CD4-positive, alpha-beta T cell treated with Interferon alpha-2 for 1 hour (primary cell): ENCODE measurements at regions not wholly inside any gene's neighbourhood (a gene's known extent, or its start where the extent isn't known, plus 50 kb on each side); places are given as distances from the start of the nearest gene placed in this dataset.
"Not testable (repeated sequence)": the region's sequence is repeated elsewhere in the genome, so short reads cannot be mapped to it uniquely, and the experiment has no call there.

Experiments used
- DNase-seq, 2 donors: peaks; one replicate each; pipeline ENCODE4 v3.0.0-alpha.2; 2020 to 2022

DNA sequence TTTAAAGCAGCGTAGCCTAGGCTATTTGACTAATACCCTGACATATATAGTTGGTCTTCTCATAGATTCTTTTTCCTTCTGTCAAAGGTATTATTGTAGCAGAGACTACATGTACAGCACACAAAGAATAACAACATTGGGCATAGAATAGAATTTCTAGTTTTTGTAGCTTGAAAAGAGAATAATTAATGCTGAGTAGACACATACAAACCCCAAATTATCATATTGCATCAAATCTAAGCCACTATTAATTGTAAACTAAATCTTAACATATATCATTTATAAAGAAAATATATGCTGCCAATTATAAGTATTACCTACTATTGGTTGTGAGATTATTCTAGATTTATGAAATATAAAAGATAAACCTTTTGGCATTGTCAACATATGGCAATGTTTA is 574.5 kb downstream of the SLCO4C1 start:
- no peak for DNase-seq

DNA sequence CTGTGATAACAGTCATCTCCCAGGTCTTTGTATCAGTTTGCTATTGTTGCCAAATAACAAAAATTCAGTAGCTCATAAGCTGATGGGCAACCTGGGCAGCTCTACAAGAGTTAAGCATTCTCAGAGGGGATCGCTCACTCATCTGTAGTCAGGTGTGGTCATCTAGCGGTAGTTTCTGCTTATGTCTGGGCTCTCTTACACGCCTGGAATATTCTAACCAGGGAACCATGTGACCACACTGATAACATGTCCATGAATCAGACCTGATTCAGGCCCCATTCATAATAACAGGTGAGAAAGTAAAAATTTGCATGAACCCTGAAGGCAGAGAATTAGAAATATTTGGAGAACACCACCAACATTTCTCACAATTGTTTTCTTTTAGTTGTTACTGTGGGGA is 576.1 kb downstream of the SLCO4C1 start:
- no peak for DNase-seq

DNA sequence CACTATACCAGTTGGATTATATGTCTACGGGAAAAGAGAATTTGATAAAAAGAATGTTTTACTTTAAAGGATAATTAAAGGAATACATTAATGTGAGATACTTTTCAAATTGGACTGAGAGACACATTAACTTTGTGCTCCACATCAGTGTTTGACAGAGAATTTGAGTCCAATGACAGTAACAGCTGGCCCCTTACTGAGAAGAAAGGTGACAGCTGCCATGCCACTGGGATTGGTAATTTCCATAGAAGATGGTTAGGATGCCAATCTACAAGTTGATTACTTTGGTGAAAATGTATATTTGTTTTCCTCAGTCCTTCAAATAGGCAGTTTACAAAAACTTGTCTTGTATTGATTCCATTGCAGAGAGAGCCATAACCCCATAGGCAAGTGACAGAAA is 578.4 kb downstream of the SLCO4C1 start:
- DNase-seq, result no peak

DNA sequence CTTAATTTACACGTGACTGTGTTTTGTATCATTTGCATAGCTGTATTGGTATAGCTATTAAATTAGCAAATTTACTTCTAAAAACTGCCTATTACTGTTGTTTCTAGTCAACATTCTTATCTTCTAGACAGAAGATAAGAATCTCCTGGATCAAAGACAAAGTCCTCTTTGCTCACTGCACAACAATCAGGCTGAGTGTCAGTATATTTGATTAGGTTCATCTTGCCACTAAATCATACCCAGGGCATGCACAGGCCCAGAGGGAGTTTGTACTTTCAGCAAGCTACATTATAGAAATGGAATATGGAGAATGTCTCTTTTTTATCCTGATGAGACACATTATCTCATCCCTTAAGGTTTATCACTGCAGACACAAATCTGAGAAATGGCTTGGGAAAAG is 579.1 kb downstream of the SLCO4C1 start:
- DNase-seq, result no peak

DNA sequence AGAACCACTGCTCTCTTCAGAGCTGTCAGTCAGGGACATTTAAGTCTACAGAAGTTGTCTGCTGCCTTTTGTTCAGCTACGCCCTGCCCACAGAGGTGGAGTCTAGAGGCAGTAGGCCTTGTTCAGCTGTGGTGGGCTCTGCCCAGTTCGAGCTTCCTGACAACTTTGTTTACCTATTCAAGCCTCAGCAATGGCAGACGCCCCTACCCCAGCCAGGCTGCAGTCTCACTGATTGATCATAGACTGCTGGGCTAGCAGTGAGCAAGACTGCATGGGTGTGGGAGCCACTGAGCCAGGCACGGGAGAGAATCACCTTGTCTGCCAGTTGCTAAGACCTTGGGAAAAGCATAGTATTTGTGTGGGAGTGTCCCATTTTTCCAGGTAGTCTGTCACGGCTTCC is 580.3 kb downstream of the SLCO4C1 start:
- DNase-seq, result not testable (repeated sequence)

DNA sequence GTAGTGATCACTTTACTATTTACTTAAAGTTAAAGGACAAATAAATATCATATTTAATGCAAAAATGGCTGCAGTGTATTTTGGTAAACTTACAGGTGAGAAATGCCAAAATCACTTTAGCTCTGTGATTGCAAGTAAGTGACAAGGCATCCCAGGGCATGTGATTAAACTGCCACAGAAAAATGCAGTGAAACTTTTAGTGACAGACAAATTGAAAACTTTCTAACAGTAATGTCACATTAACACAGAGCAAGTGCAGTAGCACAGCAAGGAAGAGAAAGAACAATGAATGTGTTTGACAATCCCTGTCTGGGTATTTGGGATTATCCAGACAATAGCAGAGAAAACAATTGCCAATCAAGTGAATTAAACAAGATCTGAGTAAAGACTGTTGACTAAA is 606.8 kb downstream of the SLCO4C1 start:
- no peak for DNase-seq

DNA sequence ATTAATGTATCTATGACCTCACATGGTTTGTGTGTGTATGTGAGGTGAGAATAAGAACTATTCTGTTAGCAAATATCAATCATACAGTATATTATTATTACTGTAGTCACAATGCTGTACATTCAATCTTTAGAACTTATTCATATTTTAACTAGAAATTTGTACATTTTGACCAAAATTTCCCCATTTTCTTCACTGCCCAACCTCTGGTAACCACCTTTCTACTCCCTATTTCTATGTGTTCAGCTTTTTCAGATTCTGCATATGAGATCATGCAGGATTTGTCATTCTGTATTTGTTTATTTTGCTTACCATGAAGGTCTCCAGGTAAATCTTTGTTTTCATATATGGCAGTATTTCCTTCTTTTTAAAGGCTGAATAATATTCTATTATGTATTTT is 607.9 kb downstream of the SLCO4C1 start:
- DNase-seq, result no peak

DNA sequence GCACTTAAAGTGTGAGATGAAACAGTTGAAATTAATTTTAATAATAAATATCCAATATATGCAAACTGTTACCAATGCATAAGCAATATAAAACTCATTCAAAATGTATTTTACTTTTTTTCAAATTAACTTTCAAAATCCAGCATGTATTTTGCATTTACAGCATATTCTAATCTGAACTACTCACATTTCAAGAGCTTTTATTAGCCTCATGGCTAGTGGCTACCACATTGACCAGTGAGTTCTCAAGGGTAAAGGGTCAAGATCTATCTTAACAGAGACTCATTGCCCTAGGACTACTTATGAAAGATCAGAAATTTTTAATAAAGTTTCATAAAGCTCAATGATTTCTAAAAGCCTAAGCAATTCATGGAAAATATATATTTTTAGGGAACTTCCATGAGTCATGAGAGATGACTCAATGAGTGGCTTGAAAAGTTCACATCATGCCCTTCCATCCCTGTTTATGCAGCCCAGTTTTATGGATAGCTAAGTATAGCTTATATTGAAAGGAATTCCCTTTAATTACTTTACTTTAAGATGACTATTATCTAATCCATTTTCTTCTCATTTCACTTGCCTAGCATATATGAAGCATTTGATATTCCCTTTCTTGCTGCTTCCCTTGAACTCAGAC is 608.6 kb downstream of the SLCO4C1 start:
- no peak for DNase-seq

DNA sequence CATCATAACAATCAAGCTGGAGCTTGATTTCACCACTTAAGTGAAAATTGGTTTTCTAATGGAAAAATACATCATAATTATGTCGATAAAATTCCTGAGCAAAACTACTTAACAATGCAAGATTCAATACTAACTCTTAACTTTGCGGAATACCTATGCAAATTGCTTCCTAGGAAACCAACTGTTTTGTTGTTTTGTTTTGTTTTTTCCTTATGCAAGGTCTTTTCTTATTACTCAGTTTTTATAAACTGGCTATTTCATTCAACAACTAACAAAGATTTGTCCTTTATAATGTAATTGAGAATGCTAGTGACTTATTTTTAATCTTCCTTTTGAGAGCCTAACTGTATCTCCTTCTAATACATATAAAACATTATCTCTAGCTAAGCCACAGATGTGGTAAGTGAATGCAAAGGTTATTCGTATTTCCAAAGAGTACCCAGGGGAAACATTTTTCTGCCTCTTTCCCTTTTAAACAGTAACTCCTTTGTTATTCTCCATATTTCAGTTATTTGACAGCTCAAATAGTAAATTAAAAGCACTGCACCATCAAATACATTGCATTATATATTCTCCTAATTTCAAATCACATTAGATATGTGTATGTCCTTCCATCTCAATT is 609.4 kb downstream of the SLCO4C1 start:
- no peak for DNase-seq

DNA sequence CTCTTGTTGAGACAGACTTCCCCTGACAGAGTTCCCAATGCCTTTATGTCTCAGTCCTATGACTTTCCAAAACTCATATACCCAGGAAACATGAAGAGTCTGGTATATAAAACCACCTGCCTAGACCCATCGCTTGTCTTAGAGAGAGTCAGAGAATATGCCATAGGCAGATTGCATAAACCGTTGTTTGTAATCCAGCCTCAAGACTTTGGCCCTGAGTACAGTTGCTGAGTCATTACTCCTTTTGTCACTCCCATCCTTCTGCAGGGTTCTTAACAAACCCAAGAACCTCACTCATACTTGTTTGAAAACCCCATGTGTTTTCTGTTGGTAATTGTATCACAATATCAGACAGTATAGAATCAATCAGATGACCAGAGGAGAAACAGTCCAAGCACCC is 616.3 kb downstream of the SLCO4C1 start:
- DNase-seq, result no peak

DNA sequence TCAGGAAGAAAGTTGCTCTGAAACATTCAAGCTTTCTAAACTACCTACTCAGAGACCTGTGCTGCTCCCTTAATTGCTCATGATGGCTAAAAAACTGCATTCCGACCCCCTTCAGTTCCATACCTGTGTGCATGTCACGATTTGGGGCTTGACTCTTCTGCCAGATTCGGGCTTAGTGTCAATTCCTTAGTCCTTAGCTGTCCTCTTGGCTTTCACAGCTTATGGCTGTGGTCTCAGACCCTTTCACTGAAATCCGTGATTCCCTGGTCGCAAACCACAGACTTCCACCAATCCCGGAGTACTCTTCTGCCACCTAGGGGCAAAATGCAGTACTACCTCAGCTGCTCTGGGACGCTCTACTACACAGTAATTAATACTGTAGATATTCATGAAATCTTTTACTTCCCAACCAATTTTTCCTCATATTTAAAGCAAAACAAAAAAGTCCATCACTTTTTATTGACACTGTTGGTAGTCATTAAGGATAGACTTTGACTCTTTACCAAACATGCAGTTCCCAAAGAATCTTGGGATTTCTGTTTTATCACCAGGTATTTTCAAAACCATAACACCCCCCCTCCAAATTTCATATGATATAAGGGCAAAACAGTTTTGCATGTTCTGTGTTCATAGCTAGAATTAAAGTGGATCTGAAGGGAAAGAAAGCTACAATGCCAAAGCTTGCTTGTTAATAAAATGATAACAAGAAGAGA is 617.4 kb downstream of the SLCO4C1 start:
- peak in 1 of 2 donors; percentile 30 for DNase-seq

DNA sequence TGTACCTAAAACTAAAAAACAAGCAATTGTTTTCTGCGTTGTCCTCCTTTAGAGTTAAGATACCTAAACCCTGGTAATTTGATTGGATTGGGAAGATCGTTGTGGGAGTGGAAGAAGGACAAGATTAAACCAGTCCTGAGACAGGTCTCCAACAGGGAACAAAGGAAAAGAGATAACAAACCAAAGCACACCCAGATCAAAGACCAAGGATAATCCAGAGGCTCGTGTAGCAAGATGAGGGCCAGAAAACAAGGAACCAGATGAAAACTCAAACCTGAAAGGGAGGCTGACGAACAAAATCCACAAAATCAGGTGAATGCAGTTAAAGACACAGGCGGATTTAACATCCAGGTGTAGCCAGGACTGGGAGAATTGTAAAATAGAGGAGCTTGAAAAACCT is 618.1 kb downstream of the SLCO4C1 start:
- no peak for DNase-seq

DNA sequence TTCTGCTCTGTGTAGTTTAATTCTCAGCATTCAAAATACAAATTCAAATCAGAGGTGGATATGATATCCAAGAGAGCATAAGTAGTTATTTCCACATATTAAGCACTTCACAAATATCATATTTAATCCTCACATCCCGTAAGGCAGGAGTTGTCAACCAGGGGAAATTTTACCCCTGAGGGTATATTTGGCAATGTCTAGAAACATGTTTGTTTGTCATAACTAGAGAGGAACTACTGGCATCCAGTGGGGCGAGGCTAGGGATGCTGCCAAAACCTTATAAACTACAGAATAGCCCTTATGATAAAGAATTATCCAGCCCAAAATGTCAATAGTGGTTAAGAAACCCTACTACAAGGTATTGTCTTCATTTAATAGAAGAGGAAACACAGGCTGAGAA is 619.4 kb downstream of the SLCO4C1 start:
- no peak for DNase-seq

DNA sequence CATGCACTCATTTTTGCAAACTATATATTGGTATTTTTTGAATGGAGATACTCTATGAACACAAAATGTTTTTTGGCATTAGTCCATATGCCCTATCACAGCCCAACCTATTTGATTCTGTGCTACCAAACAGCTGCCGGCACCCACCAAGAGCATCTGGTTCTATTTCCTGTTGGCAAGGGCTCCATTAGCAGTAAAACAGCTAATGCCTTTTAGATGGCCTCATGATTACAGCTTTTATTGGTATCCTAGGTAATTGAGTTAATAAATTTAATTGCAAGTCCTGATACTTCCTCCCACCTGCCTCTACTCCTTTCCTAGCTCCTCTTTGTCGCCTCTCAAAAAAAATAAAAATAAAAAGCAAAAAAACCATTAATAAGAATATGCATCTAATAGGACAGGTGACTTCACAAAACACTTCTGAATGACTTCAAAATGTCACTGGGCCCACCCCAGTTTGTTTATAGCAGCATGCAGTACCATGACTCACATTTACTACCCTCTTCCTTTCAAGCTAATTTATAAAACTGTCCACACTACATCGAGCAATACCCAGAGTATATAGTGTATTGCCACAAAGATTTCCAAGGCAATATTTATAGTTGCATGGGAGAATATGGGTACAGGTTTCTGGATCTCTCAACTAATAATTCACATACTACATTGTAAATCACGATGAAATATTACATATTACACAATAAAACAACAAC is 620.4 kb downstream of the SLCO4C1 start:
- no peak for DNase-seq

DNA sequence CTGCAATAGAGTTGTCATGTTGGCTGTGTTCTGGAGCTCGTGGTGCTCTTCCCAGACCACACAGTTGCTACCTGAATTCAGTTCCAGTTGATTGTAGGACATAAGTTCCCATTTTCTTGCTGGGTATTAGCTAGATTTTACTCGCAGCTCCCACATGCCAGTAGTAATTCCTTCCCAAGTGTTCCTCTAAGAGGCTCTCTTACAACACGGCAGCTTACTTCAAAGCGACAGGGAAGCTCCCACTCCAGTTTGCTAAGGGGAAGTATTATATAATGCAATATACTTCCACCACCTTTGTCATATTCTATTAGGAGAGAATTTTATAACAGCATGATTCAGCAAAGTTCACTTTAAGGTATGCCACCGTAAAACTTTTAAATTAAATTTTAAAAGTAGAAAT is 623.0 kb downstream of the SLCO4C1 start:
- DNase-seq, result no peak

DNA sequence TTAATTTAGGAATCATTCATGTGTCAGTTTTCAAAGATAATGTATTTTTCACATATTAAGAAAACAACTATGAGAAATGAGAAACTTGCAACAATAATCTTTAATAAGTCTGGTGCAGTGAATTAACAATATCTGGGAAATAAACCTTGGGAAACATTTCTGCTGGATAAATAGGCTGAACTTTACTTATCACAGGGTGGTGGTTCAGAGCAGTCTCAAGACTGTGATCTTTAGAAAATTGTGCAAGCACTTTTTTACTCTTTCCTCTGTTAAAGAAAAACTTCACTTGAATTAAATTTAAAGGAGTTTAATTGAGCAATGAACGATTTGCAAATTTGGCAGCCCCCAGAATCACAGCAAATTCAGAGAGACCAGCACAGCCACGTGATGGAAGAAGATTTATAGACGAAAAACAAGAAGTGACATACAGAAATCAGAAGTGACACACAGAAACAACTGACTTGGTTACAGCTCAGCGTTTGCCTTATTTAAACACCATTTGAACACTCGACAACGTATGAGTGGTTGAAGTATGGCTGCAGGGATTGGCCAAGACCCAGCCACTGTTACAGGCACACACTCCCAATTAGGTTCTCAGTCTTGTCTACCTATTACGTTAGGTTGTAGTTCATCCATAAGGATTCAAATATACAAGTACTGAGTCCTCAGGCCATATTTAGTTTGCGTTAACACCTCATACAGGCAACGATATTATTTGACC is 631.9 kb downstream of the SLCO4C1 start:
- no peak for DNase-seq

DNA sequence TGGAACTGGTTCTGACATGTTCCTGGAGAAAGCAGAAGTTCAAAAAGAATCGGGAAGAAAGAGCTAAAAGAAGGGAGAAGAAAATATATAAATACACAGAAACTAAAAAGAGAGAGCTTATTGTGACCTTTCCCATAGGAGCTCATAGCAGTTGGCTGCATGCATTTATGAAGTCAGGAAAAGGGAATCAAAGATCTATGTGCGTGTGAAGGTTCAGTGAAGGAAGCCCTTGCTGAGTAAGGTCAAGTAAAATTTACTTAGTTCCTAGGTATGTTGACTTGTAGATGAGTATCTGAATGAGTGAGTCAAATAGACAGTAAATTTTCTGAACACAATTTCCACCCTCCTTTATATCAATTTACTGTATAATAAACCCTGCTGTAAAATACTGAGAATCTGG is 632.5 kb downstream of the SLCO4C1 start:
- no peak for DNase-seq

DNA sequence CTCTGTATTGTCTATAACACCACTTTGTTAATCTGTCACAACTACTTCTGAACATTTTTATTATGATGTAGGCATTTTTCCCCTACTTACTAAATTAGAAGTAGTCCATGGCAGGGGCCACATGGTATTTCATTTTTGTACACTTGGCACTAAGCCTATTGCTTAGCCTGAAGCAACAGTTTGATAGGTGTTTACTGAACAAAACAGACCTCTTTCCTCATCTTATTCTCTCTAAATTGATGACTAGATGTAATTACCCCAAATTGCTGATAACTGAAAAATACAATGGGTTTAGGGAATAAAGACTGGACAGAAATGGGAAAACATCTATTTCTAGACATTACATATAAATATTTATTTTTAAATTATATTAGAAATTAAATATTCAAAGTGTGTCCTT is 633.8 kb downstream of the SLCO4C1 start:
- no peak for DNase-seq

DNA sequence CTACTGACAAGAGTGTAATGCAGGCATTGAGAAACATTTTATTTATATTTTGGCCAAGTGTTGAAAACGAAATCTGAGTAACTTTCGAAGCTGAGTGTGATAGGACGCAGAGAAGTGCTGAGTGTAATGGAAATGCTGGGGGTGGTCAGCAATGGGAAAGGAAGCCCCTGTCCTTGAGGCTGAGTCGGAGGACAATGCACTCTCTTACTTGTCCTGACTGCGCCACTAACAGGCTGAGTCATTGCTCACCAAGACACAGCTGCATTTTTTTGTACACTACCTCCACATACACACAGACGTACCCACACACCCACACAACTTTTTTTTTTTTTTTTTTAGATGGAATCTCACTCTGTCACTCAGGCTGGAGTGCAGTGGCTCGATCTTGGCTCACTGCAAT is 637.7 kb downstream of the SLCO4C1 start:
- DNase-seq, result no peak

DNA sequence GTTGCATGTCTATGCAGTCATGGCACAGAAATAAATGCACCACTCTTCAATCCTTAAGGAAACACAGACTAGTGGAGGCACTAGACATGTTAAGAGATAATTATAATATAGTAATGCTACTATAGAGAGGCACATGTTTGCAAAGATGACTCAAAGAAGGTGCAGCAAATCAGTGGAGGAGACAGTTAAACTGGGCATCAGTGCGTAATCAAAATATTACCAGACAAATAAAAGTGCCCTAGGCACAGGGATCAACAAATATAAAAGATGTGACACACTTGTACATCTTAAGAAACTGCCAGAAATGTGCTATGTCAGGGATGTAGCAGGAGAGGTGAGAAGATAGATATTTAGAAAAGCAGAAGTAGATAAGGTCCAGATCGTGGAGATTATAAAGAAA is 642.1 kb downstream of the SLCO4C1 start:
- no peak for DNase-seq

DNA sequence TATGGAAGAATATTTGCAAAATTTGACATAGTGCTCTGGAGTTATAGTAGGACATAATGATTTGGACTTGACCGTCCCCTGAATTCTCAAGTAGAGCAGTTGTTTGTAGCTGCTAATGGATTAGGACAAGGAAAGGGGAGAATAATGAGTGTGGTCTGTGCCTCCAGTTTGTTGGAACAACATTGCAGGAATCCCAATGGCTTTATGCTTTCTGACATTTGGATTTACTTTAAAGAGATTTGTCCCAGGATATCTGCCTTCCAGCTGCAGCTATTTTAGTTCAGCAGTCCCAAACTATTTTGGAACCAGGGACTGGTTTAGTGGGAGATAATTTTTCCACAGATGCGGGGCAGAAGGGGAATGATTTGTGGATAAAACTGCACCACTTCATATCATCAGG is 648.2 kb downstream of the SLCO4C1 start:
- no peak for DNase-seq

DNA sequence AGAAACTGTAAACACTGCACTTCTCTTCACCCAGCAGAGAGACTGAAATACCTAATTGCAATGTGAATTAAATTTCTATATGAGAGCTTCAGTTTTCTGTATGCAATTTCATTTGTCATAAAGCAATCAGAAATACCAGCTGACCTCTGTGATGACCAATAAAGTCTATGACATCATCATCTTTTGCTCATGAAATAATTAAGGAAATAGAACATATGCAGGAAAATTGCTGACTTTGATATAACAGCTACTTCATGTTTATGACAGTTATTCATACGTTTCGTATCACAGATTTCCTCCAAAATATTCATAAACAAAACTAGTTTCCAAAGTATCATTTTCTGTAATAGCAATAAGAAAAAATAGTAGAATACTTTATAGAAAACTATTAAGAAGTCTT is 652.3 kb downstream of the SLCO4C1 start:
- DNase-seq, result no peak

DNA sequence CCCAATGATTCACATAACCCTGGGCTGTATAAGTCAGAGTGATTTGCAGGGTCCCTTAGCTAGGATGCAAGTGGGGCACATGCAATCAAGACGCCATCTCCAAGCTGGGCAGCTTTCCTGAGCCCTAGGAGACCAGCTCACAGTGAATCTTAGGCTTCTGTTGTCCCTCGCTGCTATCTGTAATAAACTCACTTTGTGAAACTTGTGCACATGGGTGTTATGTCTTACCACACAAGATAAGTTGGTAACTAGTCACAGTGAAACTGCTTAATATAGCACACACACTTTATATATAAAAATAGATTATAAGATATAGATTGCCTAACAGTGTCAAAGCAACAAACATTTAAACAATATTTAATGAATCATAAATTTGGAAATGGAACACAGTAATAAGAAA is 658.5 kb downstream of the SLCO4C1 start:
- DNase-seq, result no peak
